DMS53 treated with DMSO at 0.1 percent for 48 hours (cell line): ENCODE measurements at regions not wholly inside any gene's neighbourhood (a gene's known extent, or its start where the extent isn't known, plus 50 kb on each side); places are given as distances from the start of the nearest gene placed in this dataset.
"Not testable (repeated sequence)": the region's sequence is repeated elsewhere in the genome, so short reads cannot be mapped to it uniquely, and the experiment has no call there.

ENCODE experiments used
- DNase-seq: peaks from one replicate; lab custom pipeline; 2025; ENCODE audit not compliant: unreplicated experiment; lab: John Stamatoyannopoulos, UW

GRCh38 chr12:124654666-124655047 is 87.2 kb upstream of the NCOR2 start:
- no peak for DNase-seq

- DNase-seq: no peak
These were observed 85.9 kb upstream of the NCOR2 start for GRCh38 chr12:124653169-124653931.

GRCh38 chr12:124652661-124653060 is 85.2 kb upstream of the NCOR2 start:
- DNase-seq: no peak

GRCh38 chr12:124651516-124652273 is 84.3 kb upstream of the NCOR2 start:
- DNase-seq: no peak

GRCh38 chr12:124650912-124651311 is 83.5 kb upstream of the NCOR2 start:
- DNase-seq: no peak

- DNase-seq: no peak
These were observed 81.4 kb upstream of the NCOR2 start for GRCh38 chr12:124648710-124649384.

GRCh38 chr12:124647316-124647715 is 79.9 kb upstream of the NCOR2 start:
- DNase-seq: no peak

- DNase-seq: no peak
These were observed 79.2 kb upstream of the NCOR2 start for GRCh38 chr12:124646385-124647230.

GRCh38 chr12:124645530-124646244 is 78.3 kb upstream of the NCOR2 start:
- DNase-seq: no peak

- DNase-seq: not testable (repeated sequence)
These were observed 76.4 kb upstream of the NCOR2 start for GRCh38 chr12:124643768-124644167.

GRCh38 chr12:124642105-124642504 is 74.7 kb upstream of the NCOR2 start:
- DNase-seq: no peak

GRCh38 chr12:124641591-124641990 is 74.2 kb upstream of the NCOR2 start:
- no peak for DNase-seq

- no peak for DNase-seq
These were observed 72.6 kb upstream of the NCOR2 start for GRCh38 chr12:124640056-124640455.

GRCh38 chr12:124639122-124639806 is 71.9 kb upstream of the NCOR2 start:
- DNase-seq: no peak

GRCh38 chr12:124637581-124637981 is 70.2 kb upstream of the NCOR2 start:
- no peak for DNase-seq

GRCh38 chr12:124637163-124637562 is 69.8 kb upstream of the NCOR2 start:
- DNase-seq: no peak

GRCh38 chr12:124636138-124636978 is 68.9 kb upstream of the NCOR2 start:
- DNase-seq: no peak

- no peak for DNase-seq
These were observed 67.9 kb upstream of the NCOR2 start for GRCh38 chr12:124635316-124635715.
